Osteocyte (in vitro differentiated cells): ENCODE measurements at regions not wholly inside any gene's neighbourhood (a gene's known extent, or its start where the extent isn't known, plus 50 kb on each side); places are given as distances from the start of the nearest gene placed in this dataset.

ENCODE experiments used
- DNase-seq: peaks from one replicate; pipeline ENCODE4 v3.0.0; 2021; ENCODE audit warnings: mixed read lengths; ENCODE audit not compliant: unreplicated experiment; ENCODE audit errors: extremely low spot score
- H3K27ac Mint-ChIP-seq: one replicate; pipeline ENCODE4 v1.8.0; 2021; ENCODE audit warnings: mild to moderate bottlenecking, mixed read lengths; ENCODE audit not compliant: unreplicated experiment
- H3K27me3 Mint-ChIP-seq: one replicate; pipeline ENCODE4 v1.8.0; 2021; ENCODE audit warnings: mixed read lengths; ENCODE audit not compliant: unreplicated experiment
- H3K36me3 Mint-ChIP-seq: one replicate; pipeline ENCODE4 v1.8.0; 2021; ENCODE audit warnings: mixed read lengths; ENCODE audit not compliant: unreplicated experiment
- H3K4me1 Mint-ChIP-seq: one replicate; pipeline ENCODE4 v1.8.0; 2021; ENCODE audit warnings: mixed read lengths; ENCODE audit not compliant: unreplicated experiment
- H3K4me3 Mint-ChIP-seq: one replicate; pipeline ENCODE4 v1.8.0; 2021; ENCODE audit warnings: mild to moderate bottlenecking, moderate library complexity, mixed read lengths; ENCODE audit not compliant: unreplicated experiment
- H3K9me3 Mint-ChIP-seq: one replicate; pipeline ENCODE4 v1.8.0; 2021; ENCODE audit warnings: mixed read lengths; ENCODE audit not compliant: unreplicated experiment
- CTCF ChIP-seq: fragments of 200-600 bp; sonication (generic); IDR thresholded peaks from 2 replicates; pipeline ENCODE4 v1.5.0; 2021; ENCODE audit warnings: antibody characterized with exemption, mild to moderate bottlenecking, moderate library complexity

GRCh38 chr22:44600207-44600785 is 101.7 kb upstream of the PRR5 start:
- H3K9me3 Mint-ChIP-seq, result no peaks in the 10 kb centered on the region
- H3K27me3 Mint-ChIP-seq, result peaks cover 31% of the 10 kb centered on the region

GRCh38 chr22:44599500-44600140 is 101.6 kb upstream of the RTL6 start:
- H3K27me3 Mint-ChIP-seq, result peaks cover 35% of the 10 kb centered on the region
- no peaks in the 10 kb centered on the region for H3K36me3 Mint-ChIP-seq
- H3K9me3 Mint-ChIP-seq, result no peaks in the 10 kb centered on the region
- H3K4me1 Mint-ChIP-seq, result no peaks in the 10 kb centered on the region
- H3K27ac Mint-ChIP-seq, result no peak overlapping the region
- DNase-seq, result no peak
- no peak for TF ChIP-seq CTCF
- H3K4me3 Mint-ChIP-seq, result no peak overlapping the region

More at GRCh38 chr22:44600207-44600785, 101.7 kb upstream of the PRR5 start:
- H3K27ac Mint-ChIP-seq, result no peak overlapping the region
- no peak overlapping the region for H3K4me3 Mint-ChIP-seq
- H3K36me3 Mint-ChIP-seq, result no peaks in the 10 kb centered on the region
- no peak for DNase-seq
- H3K4me1 Mint-ChIP-seq, result no peaks in the 10 kb centered on the region
- no peak for TF ChIP-seq CTCF

- no peaks in the 10 kb centered on the region for H3K4me1 Mint-ChIP-seq
- DNase-seq, result no peak
Measured at GRCh38 chr22:44599084-44599483, 101.1 kb upstream of the RTL6 start.

GRCh38 chr22:44597616-44598015 is 99.6 kb upstream of the RTL6 start:
- H3K27ac Mint-ChIP-seq, result no peak overlapping the region
- no peak for TF ChIP-seq CTCF
- peaks cover 31% of the 10 kb centered on the region for H3K27me3 Mint-ChIP-seq
- no peak for DNase-seq
- no peaks in the 10 kb centered on the region for H3K9me3 Mint-ChIP-seq
- no peak overlapping the region for H3K4me3 Mint-ChIP-seq
- no peaks in the 10 kb centered on the region for H3K4me1 Mint-ChIP-seq
- H3K36me3 Mint-ChIP-seq, result no peaks in the 10 kb centered on the region

More at GRCh38 chr22:44599084-44599483, 101.1 kb upstream of the RTL6 start:
- no peak overlapping the region for H3K4me3 Mint-ChIP-seq
- H3K27me3 Mint-ChIP-seq, result peaks cover 37% of the 10 kb centered on the region
- TF ChIP-seq CTCF, result no peak
- H3K36me3 Mint-ChIP-seq, result no peaks in the 10 kb centered on the region
- H3K27ac Mint-ChIP-seq, result no peak overlapping the region
- no peaks in the 10 kb centered on the region for H3K9me3 Mint-ChIP-seq

- no peaks in the 10 kb centered on the region for H3K4me1 Mint-ChIP-seq
- peaks cover 33% of the 10 kb centered on the region for H3K27me3 Mint-ChIP-seq
- DNase-seq, result no peak
- no peaks in the 10 kb centered on the region for H3K9me3 Mint-ChIP-seq
- H3K36me3 Mint-ChIP-seq, result no peaks in the 10 kb centered on the region
- TF ChIP-seq CTCF, result no peak
- H3K4me3 Mint-ChIP-seq, result no peak overlapping the region
- H3K27ac Mint-ChIP-seq, result no peak overlapping the region
Measured at GRCh38 chr22:44596396-44597125, 98.5 kb upstream of the RTL6 start.
